Activated naive CD4-positive, alpha-beta T cell treated with Interleukin-2 at 50 U/mL for 16 hours (primary cell): ENCODE measurements at regions not wholly inside any gene's neighbourhood (a gene's known extent, or its start where the extent isn't known, plus 50 kb on each side); places are given as distances from the start of the nearest gene placed in this dataset.
"Not testable (repeated sequence)": the region's sequence is repeated elsewhere in the genome, so short reads cannot be mapped to it uniquely, and the experiment has no call there.

ENCODE experiments used
- DNase-seq: peaks from one replicate; pipeline ENCODE4 v3.0.0-alpha.2; 2020

GRCh38 chr14:48805315-48805714 is 780.9 kb downstream of the RPS29 start:
- DNase-seq: no peak

DNA sequence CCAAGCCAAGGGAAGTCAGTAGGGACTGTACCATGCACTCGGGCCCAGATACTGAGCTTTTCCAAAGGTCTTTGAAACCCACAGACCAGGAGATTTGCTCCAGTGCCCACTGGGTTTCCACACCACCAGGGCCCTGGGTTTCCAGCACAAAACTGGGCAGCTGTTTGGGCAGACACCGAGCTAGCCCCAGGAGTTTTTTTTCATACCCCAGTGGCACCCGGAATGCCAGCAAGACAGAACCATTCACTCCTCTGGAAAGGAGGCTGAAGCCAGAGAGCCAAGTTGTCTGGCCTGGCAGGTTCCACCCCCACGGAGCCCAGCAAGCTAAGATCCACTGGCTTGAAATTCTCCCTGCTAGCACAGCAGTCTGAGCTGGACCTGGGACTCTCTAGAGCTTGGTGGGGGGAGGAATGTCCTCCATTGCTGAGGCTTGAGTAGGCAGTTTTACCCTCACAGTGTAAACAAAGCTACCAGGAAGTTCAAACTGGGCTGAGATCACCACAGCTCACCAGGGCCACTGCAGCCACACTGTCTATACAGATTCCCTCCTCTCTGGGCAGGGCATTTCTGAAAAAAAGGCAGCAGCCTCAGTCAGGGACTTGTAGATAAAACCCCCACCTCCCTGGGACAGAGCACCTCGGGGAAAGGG is 793.7 kb downstream of the RPS29 start:
- DNase-seq: no peak

DNA sequence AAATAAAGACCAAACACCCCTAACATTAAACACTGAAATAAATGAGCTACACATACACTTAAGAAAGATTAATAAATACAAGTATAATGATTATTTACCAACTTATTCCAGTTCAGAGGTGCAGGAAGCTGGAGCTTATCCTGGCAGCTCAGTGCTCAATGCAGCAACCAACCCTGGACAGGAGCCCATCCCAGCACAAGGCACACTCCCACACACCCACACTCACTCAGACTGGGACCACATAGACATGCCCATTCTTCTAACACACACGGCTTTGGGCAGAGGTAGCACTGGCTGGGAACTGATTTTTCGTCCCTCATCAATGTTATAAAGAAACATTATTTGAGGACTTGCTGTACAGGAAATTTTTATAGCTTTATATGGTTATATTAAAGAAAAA is 797.4 kb downstream of the RPS29 start:
- DNase-seq: no peak

DNA sequence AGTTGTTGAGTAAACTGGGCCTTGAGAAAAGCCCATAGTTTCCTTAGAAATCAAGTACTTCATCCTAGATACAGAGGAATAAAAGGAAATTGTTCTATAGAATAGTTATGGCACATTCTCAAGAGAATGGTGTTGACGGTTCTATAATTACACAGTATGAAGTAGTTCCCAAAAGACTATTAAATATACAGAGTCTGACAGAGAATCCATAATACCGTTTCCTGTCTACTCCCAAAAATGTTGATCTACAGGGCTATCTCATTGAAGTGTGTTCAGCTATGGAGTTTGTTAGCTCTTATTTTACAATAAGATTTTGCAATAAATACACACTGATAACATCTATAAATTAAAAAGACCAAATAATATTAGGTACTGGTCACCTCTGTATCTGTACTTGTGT is 799.7 kb downstream of the RPS29 start:
- no peak for DNase-seq

- DNase-seq: no peak
Measured at GRCh38 chr14:48771717-48772116, 814.5 kb downstream of the RPS29 start.

DNA sequence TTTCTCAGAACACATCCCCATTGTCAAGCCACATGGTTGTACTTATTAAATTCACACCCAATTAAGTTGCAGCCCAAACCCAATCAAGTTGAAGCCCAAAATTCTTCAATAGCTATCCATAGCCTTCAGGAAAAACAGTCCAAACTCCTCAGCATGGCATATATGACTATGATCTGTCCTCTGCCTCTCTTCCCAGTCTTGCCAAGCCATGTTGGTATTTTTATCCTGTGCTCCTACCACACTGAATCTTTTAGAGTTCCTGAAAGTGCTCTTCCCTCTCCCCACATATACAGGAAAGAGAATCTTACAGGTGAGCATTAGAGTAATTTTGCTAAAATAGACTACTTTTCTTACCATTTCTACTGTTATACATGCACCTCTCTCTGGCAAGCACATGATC is 834.9 kb downstream of the RPS29 start:
- DNase-seq: no peak

- no peak for DNase-seq
Measured at GRCh38 chr14:48748151-48748675, 838.0 kb downstream of the RPS29 start.

GRCh38 chr14:48747561-48748089 is 838.6 kb downstream of the RPS29 start:
- DNase-seq: no peak

DNA sequence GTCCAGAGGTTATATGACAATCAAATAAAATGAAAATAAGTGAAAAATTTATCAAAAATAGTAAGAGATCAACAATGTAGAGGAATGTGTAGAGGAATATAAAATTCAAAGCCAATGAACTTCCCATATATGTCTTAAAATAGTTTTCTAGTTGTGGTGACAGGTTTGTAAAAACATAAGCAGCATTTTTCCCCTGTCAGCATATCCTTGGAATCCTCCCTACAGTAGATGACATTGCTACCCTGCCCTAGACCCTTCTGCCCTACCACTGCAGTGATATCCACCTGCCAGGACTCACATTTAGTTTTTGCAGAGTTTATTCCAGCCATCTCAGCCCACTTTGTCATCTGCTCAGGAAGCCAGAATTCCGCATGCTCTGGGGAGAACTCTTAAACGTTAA is 842.0 kb downstream of the RPS29 start:
- DNase-seq: no peak

DNA sequence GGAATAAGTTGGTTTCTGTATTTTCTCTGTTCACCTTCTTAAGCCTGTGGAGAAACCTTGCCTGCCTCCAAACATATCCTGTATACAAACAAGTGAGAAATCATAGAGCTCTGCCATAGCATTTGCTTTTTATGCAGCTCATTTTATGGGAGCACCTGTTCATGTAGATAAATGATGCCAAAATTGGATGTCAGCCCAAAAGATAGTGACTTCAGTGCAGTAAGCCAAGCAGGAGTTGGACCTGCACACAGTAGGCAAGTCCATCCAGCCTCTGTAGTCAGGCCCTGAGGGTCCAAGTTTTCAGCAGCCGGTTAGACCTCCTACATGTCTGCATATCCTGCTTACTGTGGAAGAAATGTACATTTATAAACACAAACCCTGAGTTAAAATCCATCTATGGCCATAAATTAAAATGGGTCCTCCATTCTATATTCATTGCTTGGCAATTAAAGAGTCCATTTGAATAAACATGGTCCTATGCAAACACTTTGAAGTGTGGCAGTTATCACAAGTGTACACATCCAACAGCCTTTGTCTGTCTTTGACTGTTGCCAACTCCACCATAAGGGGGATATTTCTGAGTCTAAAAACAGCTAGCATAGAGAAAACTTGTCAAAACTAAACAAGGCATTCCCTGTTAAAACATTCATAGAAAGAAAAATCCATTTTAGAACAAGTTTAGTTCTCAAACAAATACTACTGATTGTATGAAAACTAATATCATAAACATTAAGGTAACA is 847.8 kb downstream of the RPS29 start:
- no peak for DNase-seq

- no peak for DNase-seq
Measured at GRCh38 chr14:48735607-48736006, 850.6 kb downstream of the RPS29 start.

GRCh38 chr14:48731260-48731659 is 854.9 kb downstream of the RPS29 start:
- no peak for DNase-seq

DNA sequence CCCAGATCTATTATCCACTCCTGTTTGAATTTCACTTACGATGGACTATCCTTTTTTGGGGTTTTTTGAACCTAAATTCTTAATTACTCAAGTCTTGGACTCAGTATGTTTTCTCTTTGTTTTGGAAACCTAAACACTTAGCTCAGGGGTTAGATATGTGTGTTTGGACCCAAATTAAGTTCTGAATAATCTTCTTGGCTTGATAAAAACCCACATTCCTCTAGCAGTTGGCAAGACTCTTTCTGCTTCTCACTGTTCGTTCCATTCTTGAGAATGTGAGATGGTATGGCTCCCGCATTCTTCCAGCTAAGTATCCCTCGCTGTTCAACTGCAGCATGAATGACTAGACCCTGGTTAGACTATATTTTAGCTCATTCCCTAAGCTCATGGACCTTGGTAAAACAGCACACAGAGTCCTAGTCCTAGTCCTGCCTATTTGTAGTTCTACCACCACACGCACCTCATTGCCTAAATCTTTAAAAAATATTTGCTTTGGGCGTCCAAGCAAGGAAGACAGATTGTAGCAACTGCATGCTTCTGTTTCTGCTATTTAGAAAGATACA is 860.0 kb downstream of the RPS29 start:
- no peak for DNase-seq

GRCh38 chr14:48725051-48725734 is 861.0 kb downstream of the RPS29 start:
- DNase-seq: no peak

DNA sequence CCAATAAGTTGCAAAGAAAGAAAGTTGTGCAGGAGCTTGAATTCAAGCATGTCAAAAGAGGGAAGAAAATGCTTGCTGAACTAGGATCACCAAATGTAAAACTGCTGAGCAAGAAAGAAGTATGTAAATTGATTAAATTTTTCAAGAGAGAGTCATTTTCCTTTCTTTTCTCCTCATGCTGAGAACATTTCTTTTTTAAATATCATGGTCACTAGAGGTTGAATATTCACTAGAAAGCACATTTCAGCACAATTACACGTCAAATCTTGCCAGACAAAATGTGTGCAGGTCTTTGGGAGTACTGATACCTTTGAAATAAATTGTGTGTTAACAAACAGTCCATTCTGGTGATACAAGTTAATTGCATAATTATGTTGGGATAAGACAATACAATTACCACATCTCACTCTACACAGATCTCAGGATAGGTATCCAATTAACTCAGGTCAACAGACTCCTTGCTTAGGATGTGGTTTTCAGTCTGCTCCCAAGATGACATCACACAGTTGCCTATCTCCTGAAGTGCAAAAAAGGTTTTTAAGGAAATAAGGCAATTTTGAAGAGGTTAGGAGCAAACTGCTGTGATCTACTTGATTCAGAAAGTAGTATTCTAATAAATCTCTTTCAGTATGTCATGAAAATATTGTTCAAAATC is 862.2 kb downstream of the RPS29 start:
- DNase-seq: no peak

DNA sequence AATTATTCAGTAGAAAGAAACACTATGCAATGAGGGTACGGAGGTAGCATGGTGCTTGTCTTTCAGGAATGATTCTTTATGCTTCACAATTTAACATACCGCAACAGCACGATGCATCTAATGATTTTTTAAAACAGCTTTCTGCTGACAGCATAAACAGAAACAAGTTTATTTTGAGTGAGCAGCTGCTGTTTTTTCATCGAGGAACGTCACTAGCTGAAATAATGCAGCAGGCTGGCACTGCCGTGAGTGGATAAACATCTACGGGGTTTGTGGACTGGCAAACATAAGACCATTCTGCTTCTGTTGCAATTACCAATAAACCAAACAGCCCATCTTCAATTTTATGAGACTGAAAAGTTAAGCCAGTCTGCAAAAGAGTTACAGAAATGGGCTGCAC is 871.8 kb downstream of the RPS29 start:
- no peak for DNase-seq

- DNase-seq: no peak
Measured at GRCh38 chr14:48710133-48710532, 876.0 kb downstream of the RPS29 start.

- no peak for DNase-seq
Measured at GRCh38 chr14:48709277-48709785, 876.8 kb downstream of the RPS29 start.

- no peak for DNase-seq
Measured at GRCh38 chr14:48704639-48705038, 881.5 kb downstream of the RPS29 start.

GRCh38 chr14:48703728-48704467 is 882.3 kb downstream of the RPS29 start:
- DNase-seq: no peak

GRCh38 chr14:48697362-48697761 is 888.8 kb downstream of the RPS29 start:
- not testable (repeated sequence) for DNase-seq

DNA sequence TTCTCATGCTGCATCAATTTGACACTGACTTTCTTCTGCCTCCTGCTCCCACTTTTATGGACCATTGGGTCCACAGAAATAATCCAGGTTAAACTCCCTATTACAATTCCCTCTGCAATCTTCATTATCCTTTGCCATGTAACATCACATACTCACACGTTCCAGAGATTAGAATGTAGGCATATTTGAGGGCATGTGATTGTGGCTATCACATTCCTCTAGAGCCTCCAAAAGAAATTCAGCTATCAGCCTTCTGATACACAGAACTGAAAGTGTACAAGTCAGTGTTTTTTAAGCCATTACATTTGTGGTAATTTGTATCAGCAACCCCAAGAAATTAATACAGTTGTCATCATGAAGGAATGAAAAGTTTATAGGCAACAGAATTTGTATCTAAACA is 892.4 kb downstream of the RPS29 start:
- no peak for DNase-seq
